22Rv1 (cell line): ENCODE measurements at regions not wholly inside any gene's neighbourhood (a gene's known extent, or its start where the extent isn't known, plus 50 kb on each side); places are given as distances from the start of the nearest gene placed in this dataset.

Experiments used
- H3K27ac ChIP-seq: fragments of 450-650 bp; 2 replicates; pipeline ENCODE4 v1.5.1; 2017
- ZFX ChIP-seq: fragments of 450-650 bp; IDR thresholded peaks from 2 replicates; pipeline ENCODE4 v1.6.1; 2017; ENCODE audit warnings: antibody characterized with exemption, borderline replicate concordance
- TF ChIP-seq, protein P1 (sequence below): fragments of 450-650 bp; IDR thresholded peaks from 2 replicates; pipeline ENCODE4 v1.5.1; 2017; ENCODE audit warnings: mild to moderate bottlenecking

DNA sequence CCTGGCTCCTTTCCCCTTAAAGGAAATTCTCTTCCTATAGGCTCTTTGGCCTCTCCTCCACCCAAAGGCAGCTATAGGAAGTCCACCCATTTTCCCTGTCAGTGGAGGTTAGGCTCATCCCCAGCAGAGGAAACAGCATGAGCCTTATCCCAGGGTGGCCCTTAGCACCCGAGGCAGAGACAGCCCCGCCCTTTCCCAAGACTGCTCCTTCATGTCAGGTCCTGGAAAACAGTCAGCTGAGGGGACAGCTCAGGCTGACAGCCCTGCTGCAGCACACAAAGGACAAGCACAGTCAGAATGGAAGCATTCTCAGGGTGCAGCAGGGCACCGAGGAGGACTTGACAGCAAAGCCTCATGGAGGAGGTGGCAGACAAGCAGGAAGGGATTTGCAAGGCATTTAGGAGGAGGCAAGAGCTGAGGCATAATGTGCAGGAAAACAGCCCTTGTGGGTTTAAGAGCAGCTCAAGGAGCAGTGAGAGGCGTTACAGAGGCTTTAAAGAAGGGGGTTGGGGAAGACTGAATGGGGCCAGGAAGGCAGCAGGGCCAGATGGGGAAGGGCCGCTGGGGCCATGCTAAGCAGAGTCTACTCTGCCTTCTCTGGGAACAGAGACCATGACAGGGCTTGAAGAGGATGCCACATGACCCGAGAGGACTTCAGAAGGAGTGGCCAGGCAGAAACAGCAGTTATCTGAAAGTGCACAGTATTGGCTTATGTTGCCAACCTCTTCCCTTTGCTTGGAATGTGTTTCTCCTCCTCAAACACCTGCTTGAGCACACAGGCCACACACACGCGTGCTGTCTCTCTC, 216.6 kb downstream of the SH3BP4 start:
- no peak overlapping the region for H3K27ac ChIP-seq
- TF ChIP-seq ZFX: no peak
- TF ChIP-seq, protein P1, sequence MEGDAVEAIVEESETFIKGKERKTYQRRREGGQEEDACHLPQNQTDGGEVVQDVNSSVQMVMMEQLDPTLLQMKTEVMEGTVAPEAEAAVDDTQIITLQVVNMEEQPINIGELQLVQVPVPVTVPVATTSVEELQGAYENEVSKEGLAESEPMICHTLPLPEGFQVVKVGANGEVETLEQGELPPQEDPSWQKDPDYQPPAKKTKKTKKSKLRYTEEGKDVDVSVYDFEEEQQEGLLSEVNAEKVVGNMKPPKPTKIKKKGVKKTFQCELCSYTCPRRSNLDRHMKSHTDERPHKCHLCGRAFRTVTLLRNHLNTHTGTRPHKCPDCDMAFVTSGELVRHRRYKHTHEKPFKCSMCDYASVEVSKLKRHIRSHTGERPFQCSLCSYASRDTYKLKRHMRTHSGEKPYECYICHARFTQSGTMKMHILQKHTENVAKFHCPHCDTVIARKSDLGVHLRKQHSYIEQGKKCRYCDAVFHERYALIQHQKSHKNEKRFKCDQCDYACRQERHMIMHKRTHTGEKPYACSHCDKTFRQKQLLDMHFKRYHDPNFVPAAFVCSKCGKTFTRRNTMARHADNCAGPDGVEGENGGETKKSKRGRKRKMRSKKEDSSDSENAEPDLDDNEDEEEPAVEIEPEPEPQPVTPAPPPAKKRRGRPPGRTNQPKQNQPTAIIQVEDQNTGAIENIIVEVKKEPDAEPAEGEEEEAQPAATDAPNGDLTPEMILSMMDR: no peak

DNA sequence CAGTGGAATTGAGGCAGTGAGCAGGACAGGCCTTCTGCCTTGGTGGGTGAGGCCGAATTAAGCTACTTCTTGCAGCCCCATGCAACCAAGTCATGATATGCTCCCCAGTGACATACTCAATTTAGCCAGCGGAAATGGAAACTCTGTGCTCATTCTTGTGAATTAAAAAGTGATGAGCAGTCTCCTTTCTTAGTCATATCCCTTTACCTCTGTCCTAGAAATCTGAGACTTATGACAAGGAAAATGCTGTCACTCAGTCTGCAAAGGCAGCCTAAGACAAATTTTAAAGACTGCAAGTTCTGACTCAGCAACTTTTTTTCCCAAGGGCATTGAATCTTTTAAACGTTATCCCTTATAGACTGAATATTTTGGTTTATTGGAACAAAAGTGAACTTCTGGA, 218.2 kb downstream of the SH3BP4 start:
- TF ChIP-seq, protein P1: no peak
- no peak for TF ChIP-seq ZFX

DNA sequence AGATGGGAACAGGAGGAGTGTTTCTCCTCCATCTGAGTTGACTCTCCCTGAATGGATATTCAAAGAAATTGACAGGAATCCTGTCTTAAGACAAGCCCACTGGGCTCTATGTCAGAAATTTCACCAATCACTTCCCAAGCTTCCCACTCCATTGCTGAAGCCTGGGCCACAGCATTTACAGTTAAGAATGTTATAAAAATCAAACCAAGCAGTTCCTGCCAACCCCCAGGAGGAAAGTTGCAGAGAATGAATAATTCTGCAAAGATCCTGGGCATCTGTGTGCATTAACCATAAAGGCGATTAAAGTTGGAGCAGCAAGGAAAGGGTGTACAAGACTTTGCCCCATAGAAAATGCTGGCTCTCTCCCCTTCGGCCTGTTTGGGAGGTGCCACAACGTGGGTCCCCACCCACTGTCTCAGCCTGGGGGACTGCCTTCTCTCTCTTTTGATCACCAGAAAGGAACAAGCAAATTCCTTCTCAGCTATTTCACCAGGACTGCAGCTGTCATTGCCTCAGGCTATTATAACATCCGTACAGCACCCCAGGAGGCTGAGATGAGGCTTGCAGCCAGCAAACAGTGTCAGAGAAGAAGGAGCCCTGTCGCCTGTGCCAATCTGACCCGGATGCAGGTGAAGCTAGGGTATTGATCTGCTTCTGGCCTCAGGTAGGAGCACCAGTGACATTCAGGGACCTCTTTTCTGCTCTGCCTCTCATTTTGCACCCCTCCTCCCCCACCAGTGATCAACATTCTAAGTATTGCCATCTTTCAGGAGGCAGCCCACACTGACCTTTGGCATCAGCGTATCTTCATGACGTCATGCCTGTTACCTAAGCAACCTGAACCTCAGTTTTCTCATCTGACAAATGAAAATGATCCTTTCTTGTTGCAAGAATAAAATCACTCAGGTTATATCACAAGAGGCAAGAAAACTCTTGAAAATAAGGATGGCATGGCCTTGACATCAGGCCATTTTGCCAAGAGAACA, 219.0 kb downstream of the SH3BP4 start:
- no peak overlapping the region for H3K27ac ChIP-seq
- no peak for TF ChIP-seq ZFX
- TF ChIP-seq, protein P1: no peak

More for the DNA sequence above, 218.2 kb downstream of the SH3BP4 start:
- no peak overlapping the region for H3K27ac ChIP-seq

DNA sequence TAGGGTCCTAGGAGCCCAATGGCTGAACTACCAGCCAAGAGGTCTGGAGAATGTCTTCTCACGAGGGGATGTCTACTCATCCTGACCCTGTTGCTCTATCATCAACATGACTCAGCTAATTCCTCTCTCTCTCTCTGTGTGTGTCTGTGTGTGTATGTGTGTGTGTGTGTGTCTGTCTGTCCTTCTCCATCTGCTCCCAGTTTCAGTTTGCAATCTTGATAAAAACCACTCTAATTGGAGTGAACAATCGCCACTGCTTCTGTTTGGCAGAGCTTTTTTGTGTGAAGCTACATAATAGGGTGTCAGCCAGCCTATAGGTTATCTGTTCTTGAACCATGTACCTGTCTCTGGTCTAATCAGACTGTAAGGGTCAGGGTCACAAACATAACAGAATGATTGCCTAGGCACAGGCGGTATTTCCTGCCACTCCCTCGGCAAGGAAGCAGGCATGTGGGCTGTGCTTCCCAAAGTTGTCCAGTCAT, 219.8 kb downstream of the SH3BP4 start:
- H3K27ac ChIP-seq: no peak overlapping the region
- no peak for TF ChIP-seq ZFX
- TF ChIP-seq, protein P1: no peak

DNA sequence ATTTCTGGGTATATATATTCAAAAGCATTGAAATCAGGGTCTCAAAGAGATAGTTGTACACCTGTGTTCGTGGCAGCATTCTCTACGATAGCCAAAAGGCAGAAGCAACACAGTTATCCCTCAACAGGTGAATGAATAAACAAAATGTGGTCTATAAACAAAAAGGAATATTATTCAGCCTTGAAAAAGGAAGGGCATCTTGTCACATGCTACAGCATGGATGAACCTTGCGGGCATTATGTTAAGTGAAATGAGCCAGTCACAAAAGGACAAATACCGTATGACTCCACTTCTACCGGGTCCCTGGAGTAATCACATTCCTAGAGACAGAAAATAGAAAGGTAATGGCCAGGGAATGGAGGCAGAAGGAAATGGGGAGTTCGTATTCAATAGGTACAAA, 228.8 kb downstream of the SH3BP4 start:
- H3K27ac ChIP-seq: no peak overlapping the region
- TF ChIP-seq, protein P1: no peak
- TF ChIP-seq ZFX: no peak

DNA sequence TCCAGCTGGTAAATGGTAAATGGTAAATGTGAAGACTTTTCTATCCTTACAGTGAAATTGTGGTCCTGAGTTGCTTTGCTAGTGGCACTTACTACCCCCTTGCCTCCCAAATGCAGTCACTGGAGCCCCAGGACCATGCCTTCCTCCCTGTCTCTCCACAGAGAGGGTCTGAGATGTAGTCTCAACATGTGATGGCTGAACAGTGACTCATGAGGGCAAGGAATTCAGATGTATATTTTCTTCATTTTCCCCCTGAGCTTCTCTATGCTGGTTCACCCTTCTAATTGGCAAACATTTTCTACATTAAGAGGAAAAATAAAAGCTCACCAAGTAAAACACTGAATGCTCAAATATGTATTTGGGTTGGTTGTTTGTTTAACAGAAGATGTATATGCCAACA, 232.0 kb downstream of the SH3BP4 start:
- no peak for TF ChIP-seq ZFX
- TF ChIP-seq, protein P1: no peak
- no peak overlapping the region for H3K27ac ChIP-seq
